ENCODE measurements at regions not wholly inside any gene's neighbourhood (a gene's known extent, or its start where the extent isn't known, plus 50 kb on each side); places are given as distances from the start of the nearest gene placed in this dataset.
"Not testable (repeated sequence)": the region's sequence is repeated elsewhere in the genome, so short reads cannot be mapped to it uniquely, and the experiment has no call there.

- no peaks in the 10 kb centered on the region for H3K9me3 Mint-ChIP-seq
These were observed 1285.8 kb upstream of the CITED2 start for GRCh38 chr6:140660295-140660694.

DNA sequence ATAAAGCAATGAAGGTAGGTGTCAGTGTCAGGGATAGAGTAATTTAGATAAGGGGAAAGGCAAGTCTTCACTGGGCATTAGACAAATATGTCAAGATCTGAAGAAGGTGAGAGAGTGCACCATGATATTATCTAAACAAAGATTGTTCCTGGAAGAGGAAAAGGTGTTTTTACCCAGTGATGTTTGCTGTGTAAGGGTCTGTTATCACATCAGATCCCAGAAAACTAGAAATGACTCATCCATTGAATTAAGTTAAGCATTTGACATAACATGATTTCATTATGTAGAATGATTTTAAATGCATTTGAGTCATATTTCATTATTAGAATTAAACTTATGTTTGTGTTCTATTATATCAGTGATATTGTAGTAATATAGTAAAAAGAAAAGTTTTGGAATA lies 1279.5 kb upstream of the CITED2 start:
- H3K4me1 Mint-ChIP-seq, result no peaks in the 10 kb centered on the region
- Histone ChIP-seq H3K9ac (ENCODE audit: extremely low read depth, low read length, poor library complexity, severe bottlenecking) (no peak overlapping the region), H3K4me1 (ENCODE audit: control insufficient read depth, insufficient read depth, low read length) (no peaks in the 10 kb centered on the region), H3K27me3 (ENCODE audit: control insufficient read depth, insufficient read depth, low read length, poor library complexity, severe bottlenecking) (no peaks in the 10 kb centered on the region), H3K27ac (ENCODE audit: low read depth, low read length) (no peak overlapping the region), H3K36me3 (ENCODE audit: control insufficient read depth, insufficient read depth, low read length) (no peaks in the 10 kb centered on the region), H3K9me3 (ENCODE audit: control insufficient read depth, low read length) (no peaks in the 10 kb centered on the region), H3K4me3 (ENCODE audit: low read length) (no peak overlapping the region)
- no peaks in the 10 kb centered on the region for H3K27me3 Mint-ChIP-seq (ENCODE audit: insufficient read depth)
- H3K9me3 Mint-ChIP-seq, result peaks cover 5% of the 10 kb centered on the region
- no peak for TF ChIP-seq CTCF (conservative IDR thresholded peaks at IDR 0.05)
- DNase-seq, result no peak
- no peak overlapping the region for H3K4me3 Mint-ChIP-seq
- no peak overlapping the region for H3K27ac Mint-ChIP-seq
- H3K36me3 Mint-ChIP-seq (ENCODE audit: low read depth), result no peaks in the 10 kb centered on the region

More at GRCh38 chr6:140660295-140660694, 1285.8 kb upstream of the CITED2 start:
- H3K4me3 ChIP-seq (ENCODE audit: low read length), result no peak overlapping the region
- Mint-ChIP-seq H3K4me3 (no peak overlapping the region), H3K4me1 (peaks cover 6% of the 10 kb centered on the region), H3K27ac (no peak overlapping the region), H3K27me3 (ENCODE audit: insufficient read depth) (no peaks in the 10 kb centered on the region), H3K36me3 (ENCODE audit: low read depth) (no peaks in the 10 kb centered on the region)
- no peak overlapping the region for H3K27ac ChIP-seq (ENCODE audit: low read depth, low read length)
- no peak for DNase-seq
- H3K4me1 ChIP-seq (ENCODE audit: control insufficient read depth, insufficient read depth, low read length), result no peaks in the 10 kb centered on the region
- WGBS, 2 experiments (ENCODE audit: insufficient coverage in 1 of 2, insufficient read length in 1 of 2), result 85 to 95% methylated on average over 2 of the region's 2 CpGs
- TF ChIP-seq CTCF (conservative IDR thresholded peaks at IDR 0.05), result no peak
- no peaks in the 10 kb centered on the region for H3K27me3 ChIP-seq (ENCODE audit: control insufficient read depth, insufficient read depth, low read length, poor library complexity, severe bottlenecking)
- no peaks in the 10 kb centered on the region for H3K36me3 ChIP-seq (ENCODE audit: control insufficient read depth, insufficient read depth, low read length)
- H3K9ac ChIP-seq (ENCODE audit: extremely low read depth, low read length, poor library complexity, severe bottlenecking), result no peak overlapping the region
- no peaks in the 10 kb centered on the region for H3K9me3 ChIP-seq (ENCODE audit: control insufficient read depth, low read length)

- no peak overlapping the region for H3K27ac ChIP-seq (ENCODE audit: low read depth, low read length)
- no peak for TF ChIP-seq CTCF (conservative IDR thresholded peaks at IDR 0.05)
- H3K27me3 ChIP-seq (ENCODE audit: control insufficient read depth, insufficient read depth, low read length, poor library complexity, severe bottlenecking), result no peaks in the 10 kb centered on the region
- Mint-ChIP-seq H3K4me3 (no peak overlapping the region), H3K9me3 (peaks cover 5% of the 10 kb centered on the region), H3K27me3 (ENCODE audit: insufficient read depth) (no peaks in the 10 kb centered on the region), H3K27ac (no peak overlapping the region), H3K36me3 (ENCODE audit: low read depth) (no peaks in the 10 kb centered on the region), H3K4me1 (no peaks in the 10 kb centered on the region)
- no peak for DNase-seq
- H3K4me1 ChIP-seq (ENCODE audit: control insufficient read depth, insufficient read depth, low read length), result no peaks in the 10 kb centered on the region
- H3K36me3 ChIP-seq (ENCODE audit: control insufficient read depth, insufficient read depth, low read length), result no peaks in the 10 kb centered on the region
- no peak overlapping the region for H3K9ac ChIP-seq (ENCODE audit: extremely low read depth, low read length, poor library complexity, severe bottlenecking)
- H3K4me3 ChIP-seq (ENCODE audit: low read length), result no peak overlapping the region
- no peaks in the 10 kb centered on the region for H3K9me3 ChIP-seq (ENCODE audit: control insufficient read depth, low read length)
These were observed 1279.1 kb upstream of the CITED2 start for GRCh38 chr6:140653506-140653905.

DNA sequence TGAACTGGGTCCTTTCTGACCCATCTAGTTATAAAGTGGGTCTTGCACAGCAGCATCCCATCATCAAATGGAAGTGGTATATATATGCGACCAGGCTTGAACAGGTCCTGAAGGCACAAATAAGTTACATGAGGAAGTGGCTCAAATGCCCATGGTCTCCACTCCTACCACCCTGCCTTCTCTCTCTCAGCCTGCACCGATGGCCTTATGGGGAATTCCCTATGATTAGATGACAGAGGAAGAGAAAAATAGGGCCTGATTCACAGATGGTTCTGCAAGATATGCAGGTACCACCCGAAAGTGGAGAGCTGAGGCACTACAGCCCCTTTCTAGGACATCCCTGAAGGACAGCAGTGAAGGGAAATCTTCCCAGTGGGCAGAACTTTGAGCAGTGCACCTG lies 1275.1 kb upstream of the CITED2 start:
- peaks cover 39% of the 10 kb centered on the region for H3K9me3 Mint-ChIP-seq
- H3K9ac ChIP-seq (ENCODE audit: extremely low read depth, low read length, poor library complexity, severe bottlenecking); H3K27me3 ChIP-seq (ENCODE audit: control insufficient read depth, insufficient read depth, low read length, poor library complexity, severe bottlenecking); H3K27me3 Mint-ChIP-seq (ENCODE audit: insufficient read depth); DNase-seq; H3K9me3 ChIP-seq (ENCODE audit: control insufficient read depth, low read length); H3K4me3 ChIP-seq (ENCODE audit: low read length); H3K27ac ChIP-seq (ENCODE audit: low read depth, low read length); H3K4me1 Mint-ChIP-seq; H3K36me3 ChIP-seq (ENCODE audit: control insufficient read depth, insufficient read depth, low read length); H3K4me1 ChIP-seq (ENCODE audit: control insufficient read depth, insufficient read depth, low read length); H3K4me3 Mint-ChIP-seq; H3K36me3 Mint-ChIP-seq (ENCODE audit: low read depth); H3K27ac Mint-ChIP-seq: not testable (repeated sequence)
- 87 to 92% methylated on average over 2 to 3 of the region's 3 CpGs for WGBS, 2 experiments (ENCODE audit: insufficient coverage in 1 of 2, insufficient read length in 1 of 2)

GRCh38 chr6:140647322-140647721 lies 1272.9 kb upstream of the CITED2 start:
- DNase-seq; H3K27me3 Mint-ChIP-seq (ENCODE audit: insufficient read depth); H3K4me1 Mint-ChIP-seq; H3K4me3 ChIP-seq (ENCODE audit: low read length); H3K27ac Mint-ChIP-seq; H3K36me3 Mint-ChIP-seq (ENCODE audit: low read depth); H3K4me1 ChIP-seq (ENCODE audit: control insufficient read depth, insufficient read depth, low read length); H3K27me3 ChIP-seq (ENCODE audit: control insufficient read depth, insufficient read depth, low read length, poor library complexity, severe bottlenecking); H3K27ac ChIP-seq (ENCODE audit: low read depth, low read length); H3K4me3 Mint-ChIP-seq; H3K36me3 ChIP-seq (ENCODE audit: control insufficient read depth, insufficient read depth, low read length); H3K9ac ChIP-seq (ENCODE audit: extremely low read depth, low read length, poor library complexity, severe bottlenecking): not testable (repeated sequence)
- H3K9me3 ChIP-seq (ENCODE audit: control insufficient read depth, low read length), result peaks cover 13% of the 10 kb centered on the region
- H3K9me3 Mint-ChIP-seq, result peaks cover 53% of the 10 kb centered on the region

Data from endodermal cell (in vitro differentiated cells).